HepG2 (cell line): ENCODE measurements at regions not wholly inside any gene's neighbourhood (a gene's known extent, or its start where the extent isn't known, plus 50 kb on each side); places are given as distances from the start of the nearest gene placed in this dataset.

Experiments used
- DR1 ChIP-seq: sonication (generic); formaldehyde crosslinking; IDR thresholded peaks from 2 replicates; pipeline ENCODE4 v1.8.0; 2021; ENCODE audit warnings: mild to moderate bottlenecking, missing genetic modification reagents, inconsistent platforms
- ELF3 ChIP-seq: IDR thresholded peaks from 2 replicates; pipeline ENCODE4 v1.6.1; 2016; ENCODE audit warnings: missing genetic modification reagents, missing compliant biosample characterization
- HNRNPK ChIP-seq: fragments of 200-400 bp; formaldehyde crosslinking; IDR thresholded peaks from 2 replicates; pipeline ENCODE4 v1.6.1; 2018; ENCODE audit warnings: low read length, low read depth, moderate library complexity, mild to moderate bottlenecking; ENCODE audit not compliant: poor library complexity, severe bottlenecking
- MTF1 ChIP-seq: sonication (generic); formaldehyde crosslinking; IDR thresholded peaks from 2 replicates; pipeline ENCODE4 v1.5.0; 2020; ENCODE audit warnings: missing genetic modification reagents
- PHF20 ChIP-seq: sonication (generic); formaldehyde crosslinking; IDR thresholded peaks from 2 replicates; pipeline ENCODE4 v1.5.0; 2020; ENCODE audit warnings: mild to moderate bottlenecking, missing genetic modification reagents
- PPARG ChIP-seq: conservative IDR thresholded peaks from 2 replicates; pipeline ENCODE4 v1.6.1; 2016; ENCODE audit warnings: missing biosample characterization, missing genetic modification reagents
- RARA ChIP-seq: IDR thresholded peaks from 2 replicates; pipeline ENCODE4 v1.6.1; 2016; ENCODE audit warnings: missing genetic modification reagents, missing compliant biosample characterization
- TOE1 ChIP-seq: sonication (generic); formaldehyde crosslinking; IDR thresholded peaks from 2 replicates; pipeline ENCODE4 v1.4.0; 2020; ENCODE audit warnings: mild to moderate bottlenecking, missing genetic modification reagents
- ZBTB46 ChIP-seq: sonication (generic); formaldehyde crosslinking; IDR thresholded peaks from 2 replicates; pipeline ENCODE4 v1.4.0; 2020; ENCODE audit warnings: mild to moderate bottlenecking, missing genetic modification reagents, borderline replicate concordance
- ZHX2 ChIP-seq, 2 experiments: sonication (generic) in 1 of 2; formaldehyde crosslinking in 1 of 2; IDR thresholded peaks; 2 replicates each; pipeline versions ENCODE4 v1.6.1 to v1.9.0; 2014 to 2022; ENCODE audit warnings: antibody characterized with exemption in 1 of 2, borderline replicate concordance in 1 of 2, inconsistent platforms in 1 of 2, low read depth in 1 of 2, missing genetic modification reagents in 1 of 2
- ZNF234 ChIP-seq: sonication (generic); formaldehyde crosslinking; conservative IDR thresholded peaks from 2 replicates; pipeline ENCODE4 v1.5.1; 2020; ENCODE audit warnings: mild to moderate bottlenecking, missing genetic modification reagents
- ZNF839 ChIP-seq: sonication (generic); formaldehyde crosslinking; IDR thresholded peaks from 2 replicates; pipeline ENCODE4 v1.4.0; 2020; ENCODE audit warnings: missing genetic modification reagents, mild to moderate bottlenecking, borderline replicate concordance
- ZSCAN21 ChIP-seq: sonication (generic); formaldehyde crosslinking; IDR thresholded peaks from 2 replicates; pipeline ENCODE4 v1.8.0; 2022; ENCODE audit warnings: mild to moderate bottlenecking, missing genetic modification reagents, moderate library complexity, borderline replicate concordance
- TF ChIP-seq, protein P1 (sequence below): sonication (generic); formaldehyde crosslinking; IDR thresholded peaks from 2 replicates; pipeline ENCODE4 v1.5.0; 2020; ENCODE audit warnings: mild to moderate bottlenecking, missing genetic modification reagents, moderate library complexity
- TF ChIP-seq, protein P2 (sequence below): sonication (generic); formaldehyde crosslinking; IDR thresholded peaks from 2 replicates; pipeline ENCODE4 v1.5.1; 2020; ENCODE audit warnings: missing genetic modification reagents, mild to moderate bottlenecking, borderline replicate concordance

GRCh38 chr14:76956316-76957090, 72.0 kb downstream of the IRF2BPL start (continued):
- no peak for TF ChIP-seq ZHX2 (IDR thresholded peaks at IDR 0.05; ENCODE audit: low read depth)
- TF ChIP-seq ZHX2 (CRISPR knock-in tag; IDR thresholded peaks at IDR 0.05; ENCODE audit: borderline replicate concordance) = no peak
- TF ChIP-seq PPARG (CRISPR knock-in tag) = 0 out of 2 replicates have a peak, but pooled peaks have one; percentile 21
- TF ChIP-seq ZSCAN21 (CRISPR knock-in tag) = peak; percentile 81; the same call in 1 of the 2 replicates
- no peak for TF ChIP-seq MTF1 (CRISPR knock-in tag)
- peak; percentile 92 for TF ChIP-seq ELF3
- TF ChIP-seq RARA = peak; percentile 71
- TF ChIP-seq, protein P1, sequence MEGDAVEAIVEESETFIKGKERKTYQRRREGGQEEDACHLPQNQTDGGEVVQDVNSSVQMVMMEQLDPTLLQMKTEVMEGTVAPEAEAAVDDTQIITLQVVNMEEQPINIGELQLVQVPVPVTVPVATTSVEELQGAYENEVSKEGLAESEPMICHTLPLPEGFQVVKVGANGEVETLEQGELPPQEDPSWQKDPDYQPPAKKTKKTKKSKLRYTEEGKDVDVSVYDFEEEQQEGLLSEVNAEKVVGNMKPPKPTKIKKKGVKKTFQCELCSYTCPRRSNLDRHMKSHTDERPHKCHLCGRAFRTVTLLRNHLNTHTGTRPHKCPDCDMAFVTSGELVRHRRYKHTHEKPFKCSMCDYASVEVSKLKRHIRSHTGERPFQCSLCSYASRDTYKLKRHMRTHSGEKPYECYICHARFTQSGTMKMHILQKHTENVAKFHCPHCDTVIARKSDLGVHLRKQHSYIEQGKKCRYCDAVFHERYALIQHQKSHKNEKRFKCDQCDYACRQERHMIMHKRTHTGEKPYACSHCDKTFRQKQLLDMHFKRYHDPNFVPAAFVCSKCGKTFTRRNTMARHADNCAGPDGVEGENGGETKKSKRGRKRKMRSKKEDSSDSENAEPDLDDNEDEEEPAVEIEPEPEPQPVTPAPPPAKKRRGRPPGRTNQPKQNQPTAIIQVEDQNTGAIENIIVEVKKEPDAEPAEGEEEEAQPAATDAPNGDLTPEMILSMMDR (CRISPR knock-in tag) = peak; percentile 37
- TF ChIP-seq, protein P2, sequence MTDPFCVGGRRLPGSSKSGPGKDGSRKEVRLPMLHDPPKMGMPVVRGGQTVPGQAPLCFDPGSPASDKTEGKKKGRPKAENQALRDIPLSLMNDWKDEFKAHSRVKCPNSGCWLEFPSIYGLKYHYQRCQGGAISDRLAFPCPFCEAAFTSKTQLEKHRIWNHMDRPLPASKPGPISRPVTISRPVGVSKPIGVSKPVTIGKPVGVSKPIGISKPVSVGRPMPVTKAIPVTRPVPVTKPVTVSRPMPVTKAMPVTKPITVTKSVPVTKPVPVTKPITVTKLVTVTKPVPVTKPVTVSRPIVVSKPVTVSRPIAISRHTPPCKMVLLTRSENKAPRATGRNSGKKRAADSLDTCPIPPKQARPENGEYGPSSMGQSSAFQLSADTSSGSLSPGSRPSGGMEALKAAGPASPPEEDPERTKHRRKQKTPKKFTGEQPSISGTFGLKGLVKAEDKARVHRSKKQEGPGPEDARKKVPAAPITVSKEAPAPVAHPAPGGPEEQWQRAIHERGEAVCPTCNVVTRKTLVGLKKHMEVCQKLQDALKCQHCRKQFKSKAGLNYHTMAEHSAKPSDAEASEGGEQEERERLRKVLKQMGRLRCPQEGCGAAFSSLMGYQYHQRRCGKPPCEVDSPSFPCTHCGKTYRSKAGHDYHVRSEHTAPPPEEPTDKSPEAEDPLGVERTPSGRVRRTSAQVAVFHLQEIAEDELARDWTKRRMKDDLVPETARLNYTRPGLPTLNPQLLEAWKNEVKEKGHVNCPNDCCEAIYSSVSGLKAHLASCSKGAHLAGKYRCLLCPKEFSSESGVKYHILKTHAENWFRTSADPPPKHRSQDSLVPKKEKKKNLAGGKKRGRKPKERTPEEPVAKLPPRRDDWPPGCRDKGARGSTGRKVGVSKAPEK = no peak
- no peak for TF ChIP-seq HNRNPK
- TF ChIP-seq ZNF839 (CRISPR knock-in tag) = no peak
- no peak for TF ChIP-seq DR1 (CRISPR knock-in tag)
- no peak for TF ChIP-seq ZNF234 (CRISPR knock-in tag)
- no peak for TF ChIP-seq ZBTB46 (CRISPR knock-in tag)
- 0 out of 2 replicates have a peak, but pooled peaks have one; percentile 9 for TF ChIP-seq TOE1 (CRISPR knock-in tag)
- peak; percentile 34 for TF ChIP-seq PHF20 (CRISPR knock-in tag)
